Lung (tissue), 11 donors: ENCODE measurements at regions not wholly inside any gene's neighbourhood (a gene's known extent, or its start where the extent isn't known, plus 50 kb on each side); places are given as distances from the start of the nearest gene placed in this dataset.
A peak's percentile ranks its signal among the peaks of the same experiment; 100 is the strongest.
"Not testable (repeated sequence)": the region's sequence is repeated elsewhere in the genome, so short reads cannot be mapped to it uniquely, and the experiment has no call there.

ENCODE experiments used
- ATAC-seq: fragments of 200-7000 bp; cut with Tn5 transposase; one replicate; pipeline ENCODE4 v1.9.1; 2020; ENCODE audit warnings: moderate number of reproducible peaks; ENCODE audit not compliant: insufficient read depth, low FRiP score
- DNase-seq, 3 donors: peaks; one replicate each; pipeline ENCODE4 v3.0.0-alpha.2; 2013 to 2017
- H3K27ac ChIP-seq, 2 donors: one replicate each; pipeline ENCODE4 v1.5.1; 2013; ENCODE audit warnings: mild to moderate bottlenecking in 2 of 2, moderate library complexity in 2 of 2, control low read depth in 1 of 2, inconsistent platforms in 1 of 2, low read depth in 1 of 2, low read length in 1 of 2
- H3K27me3 ChIP-seq, 3 donors: one replicate each; pipeline ENCODE4 v1.5.1; 2013; ENCODE audit warnings: low read length in 2 of 3; ENCODE audit not compliant: control insufficient read depth in 3 of 3, insufficient read depth in 3 of 3
- H3K36me3 ChIP-seq, 4 donors: one replicate each; pipeline ENCODE4 v1.5.1; 2013; ENCODE audit warnings: low read length in 4 of 4, mild to moderate bottlenecking in 1 of 4, moderate library complexity in 1 of 4; ENCODE audit not compliant: control insufficient read depth in 4 of 4, insufficient read depth in 4 of 4
- H3K4me1 ChIP-seq, 5 donors: one replicate each; pipeline ENCODE4 v1.5.1; 2013; ENCODE audit warnings: low read length in 5 of 5, mild to moderate bottlenecking in 2 of 5, moderate library complexity in 1 of 5; ENCODE audit not compliant: control insufficient read depth in 5 of 5, insufficient read depth in 5 of 5
- H3K4me3 ChIP-seq: one replicate; pipeline ENCODE4 v1.5.1; 2013; ENCODE audit warnings: mild to moderate bottlenecking, control low read depth, moderate library complexity
- H3K9ac ChIP-seq, 2 donors: one replicate each; pipeline ENCODE4 v1.5.1; 2013; ENCODE audit warnings: low read length in 2 of 2, control low read depth in 1 of 2; ENCODE audit not compliant: insufficient read depth in 1 of 2
- H3K9me3 ChIP-seq, 4 donors: one replicate each; pipeline ENCODE4 v1.5.1; 2013; ENCODE audit warnings: low read length in 3 of 4, mild to moderate bottlenecking in 1 of 4, moderate library complexity in 1 of 4; ENCODE audit not compliant: control insufficient read depth in 4 of 4, insufficient read depth in 3 of 4
- CTCF ChIP-seq: IDR thresholded peaks from 2 replicates; pipeline ENCODE4 v1.5.1; 2012; ENCODE audit warnings: mild to moderate bottlenecking; ENCODE audit errors: control extremely low read depth, extremely low read depth
- WGBS, 2 donors: extraction: QIAGEN DNeasy Blood & Tissue Kit; methylation state at CpG; one replicate each; pipeline ENCODE4 v1.1.7; 2013; 5-methylcytosine and 5-hydroxymethylcytosine counted together
- donor health status: control.
- donor health status: control.
- donor health status: Bipolar disorder and iron deficiency.
- donor health status: healthy.
- donor health status: DM: yes; HTN: yes; CAD: no.

DNA sequence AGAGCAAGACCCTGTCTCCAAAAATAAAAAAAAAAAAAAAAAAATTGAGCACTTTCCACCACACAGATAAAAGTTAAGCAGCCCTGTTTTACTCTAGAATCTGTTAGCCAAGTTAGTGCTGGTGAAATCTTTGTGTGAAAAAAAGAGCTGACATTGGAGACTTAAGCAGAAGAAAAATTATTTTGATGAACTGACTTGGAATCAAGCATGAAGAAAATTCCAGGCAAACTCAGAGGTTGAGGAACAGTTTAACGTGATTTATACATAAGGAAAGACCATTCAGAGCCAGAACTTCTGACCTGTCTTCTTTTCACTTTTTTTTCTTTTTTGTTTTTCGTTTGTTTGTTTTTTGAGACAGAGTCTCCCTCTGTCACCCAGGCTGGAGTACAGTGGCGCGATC is 79.6 kb upstream of the RBPJ start:
- no peak overlapping the region for H3K4me3 ChIP-seq
- ATAC-seq = no peak
- peaks cover 0 to 14% (median 6%) of the 10 kb centered on the region in 5 donors for H3K4me1 ChIP-seq
- DNase-seq = no peak
- H3K36me3 ChIP-seq = no peaks in the 10 kb centered on the region
- H3K9me3 ChIP-seq = peaks cover 0 to 2% (median 0%) of the 10 kb centered on the region in 4 donors
- TF ChIP-seq CTCF = no peak
- WGBS, 2 donors = 80 to 85% methylated on average over 4 of the region's 4 CpGs
- H3K9ac ChIP-seq = no peak overlapping the region
- no peak overlapping the region for H3K27ac ChIP-seq
- H3K27me3 ChIP-seq = no peaks in the 10 kb centered on the region

DNA sequence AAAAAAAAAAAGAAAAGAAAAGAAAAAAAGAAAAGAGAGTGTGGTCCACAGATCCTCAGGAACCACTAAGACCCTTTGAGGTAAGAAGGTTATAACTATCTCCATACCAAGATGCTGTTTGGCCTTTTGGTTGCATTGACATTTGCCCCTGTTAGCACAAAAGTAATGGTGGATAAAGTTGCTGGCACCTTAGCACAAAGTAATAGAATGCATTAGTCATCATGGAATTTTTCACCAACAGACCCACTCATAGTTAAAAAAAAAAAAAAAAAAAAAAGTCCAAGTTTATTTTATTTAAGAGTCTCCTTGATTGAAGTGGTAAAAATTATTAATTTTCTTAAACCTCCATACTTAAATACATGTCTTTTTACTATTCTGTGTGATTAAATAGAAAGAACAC is 78.4 kb upstream of the RBPJ start:
- Histone ChIP-seq H3K27me3 (no peaks in the 10 kb centered on the region), H3K9me3 (no peaks in the 10 kb centered on the region), H3K36me3 (no peaks in the 10 kb centered on the region), H3K9ac (no peak overlapping the region), H3K4me3 (no peak overlapping the region), H3K4me1 (peaks cover 0 to 14% (median 6%) of the 10 kb centered on the region in 5 donors), H3K27ac (no peak overlapping the region)
- DNase-seq = no peak
- no peak for TF ChIP-seq CTCF
- ATAC-seq = no peak

- H3K27ac ChIP-seq, H3K9me3 ChIP-seq, H3K9ac ChIP-seq, ATAC-seq, H3K27me3 ChIP-seq, H3K36me3 ChIP-seq, DNase-seq, H3K4me3 ChIP-seq: not testable (repeated sequence)
- H3K4me1 ChIP-seq = peaks cover 0 to 10% (median 1%) of the 10 kb centered on the region in 5 donors
- WGBS, 2 donors = 9 to 11% methylated on average over 1 of the region's 1 CpG
These were observed 76.7 kb upstream of the RBPJ start for GRCh38 chr4:26244138-26244537.

DNA sequence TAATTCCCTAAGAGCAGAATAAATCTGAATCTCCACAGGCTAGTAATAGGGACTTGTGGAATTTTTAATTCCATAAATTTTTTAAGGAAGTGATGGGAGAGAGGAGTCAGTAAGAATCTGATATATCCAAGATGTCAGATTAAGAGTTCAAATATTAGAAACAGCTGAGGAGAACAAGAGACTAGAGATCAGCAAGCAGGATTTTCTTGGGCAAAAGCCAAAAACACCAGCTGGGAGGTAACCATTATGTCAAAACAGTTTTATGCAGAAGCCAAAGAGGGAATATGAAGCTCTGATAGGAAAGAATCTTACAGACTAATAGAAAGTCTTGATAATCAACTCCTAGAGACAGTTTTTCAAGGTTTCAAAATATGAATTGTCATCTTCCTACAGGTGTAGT is 72.2 kb upstream of the RBPJ start:
- Histone ChIP-seq H3K27me3 (no peaks in the 10 kb centered on the region), H3K9ac (no peak overlapping the region), H3K4me3 (no peak overlapping the region), H3K4me1 (peaks cover 0 to 9% (median 3%) of the 10 kb centered on the region in 5 donors), H3K36me3 (no peaks in the 10 kb centered on the region), H3K27ac (no peak overlapping the region), H3K9me3 (no peaks in the 10 kb centered on the region)
- no peak for ATAC-seq
- peak; percentile 85 to 96 (median 96) for DNase-seq
- no peak for TF ChIP-seq CTCF
